ENCODE measurements at regions not wholly inside any gene's neighbourhood (a gene's known extent, or its start where the extent isn't known, plus 50 kb on each side); places are given as distances from the start of the nearest gene placed in this dataset.
"Not testable (repeated sequence)": the region's sequence is repeated elsewhere in the genome, so short reads cannot be mapped to it uniquely, and the experiment has no call there.

- DNase-seq, result no peak
Measured at GRCh38 chr3:82498186-82498585, 736.7 kb upstream of the GBE1 start.

DNA sequence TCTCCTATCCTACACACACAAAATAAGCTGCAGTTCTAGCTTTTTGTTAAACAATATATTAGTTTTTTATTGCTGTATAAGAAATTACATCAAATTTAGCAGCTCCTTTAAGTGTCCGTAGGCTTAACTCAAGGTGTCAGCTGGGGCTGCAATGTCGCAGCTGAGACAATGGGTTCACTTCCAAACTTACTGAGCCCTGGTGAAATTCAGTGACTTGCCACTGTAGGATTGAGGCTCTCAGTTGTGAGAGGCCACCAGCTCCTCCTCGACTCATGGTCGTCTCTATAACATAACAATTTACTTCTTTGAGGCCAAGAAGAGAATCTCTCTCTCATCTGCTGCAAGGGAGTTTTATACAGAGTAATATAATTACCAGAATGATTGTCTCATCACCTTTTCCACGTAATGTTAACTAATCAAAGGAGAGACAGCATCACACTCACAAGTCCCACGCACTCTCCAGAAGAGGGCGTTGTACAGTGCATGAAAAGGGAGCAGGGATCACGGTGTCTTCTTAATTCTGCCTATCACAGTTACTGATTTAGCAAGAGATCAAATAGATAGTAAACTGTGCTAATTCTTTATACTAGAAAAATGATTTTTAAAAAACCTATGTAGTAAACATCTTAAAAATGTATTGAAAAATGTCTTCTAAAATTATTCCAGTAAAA is 735.6 kb upstream of the GBE1 start:
- DNase-seq, result no peak

DNA sequence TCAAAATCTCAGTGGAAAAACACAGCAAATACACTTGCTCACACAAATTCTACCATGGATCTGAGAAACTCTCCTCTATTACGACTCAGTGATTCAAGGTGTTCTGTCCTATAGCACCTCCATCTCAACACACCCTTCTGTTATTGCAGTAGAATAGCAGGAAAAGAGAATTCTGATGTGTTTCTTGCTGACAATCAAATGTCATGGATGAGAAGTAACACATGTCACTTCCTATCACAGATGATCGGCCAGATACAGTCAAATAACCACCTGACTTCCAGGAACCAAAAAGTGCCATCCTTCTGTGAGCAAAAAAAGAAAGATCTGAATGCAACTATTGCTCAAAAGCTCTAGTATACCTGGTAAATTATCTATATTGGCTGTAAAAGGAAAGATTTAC is 734.2 kb upstream of the GBE1 start:
- DNase-seq, result no peak

DNA sequence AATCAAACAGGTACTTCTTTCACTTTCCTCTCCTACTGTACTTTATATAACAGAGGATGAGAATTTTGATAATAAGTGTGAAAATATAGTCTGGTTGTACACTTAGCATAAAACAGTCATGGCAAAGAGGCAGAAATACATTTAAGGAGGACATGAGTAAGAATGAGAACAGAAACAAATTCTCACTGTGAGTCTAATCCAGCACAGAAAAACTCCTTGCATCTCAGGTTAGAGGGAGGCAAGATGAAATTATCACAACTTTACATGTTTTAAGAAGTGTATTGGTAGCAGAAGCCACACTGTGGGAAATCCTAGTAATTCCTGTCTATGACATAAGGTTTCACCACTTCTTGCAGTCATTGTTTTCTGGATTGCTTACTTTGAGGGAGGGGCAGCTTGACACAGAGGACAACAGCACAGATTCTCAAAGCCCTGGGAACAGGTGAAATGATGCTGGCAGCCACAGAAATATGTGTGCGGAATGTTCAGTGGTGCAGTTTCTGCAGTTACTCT is 733.6 kb upstream of the GBE1 start:
- DNase-seq, result no peak

- DNase-seq, result no peak
Measured at GRCh38 chr3:82493858-82494257, 732.4 kb upstream of the GBE1 start.

GRCh38 chr3:82475306-82475705 is 713.9 kb upstream of the GBE1 start:
- DNase-seq, result no peak

GRCh38 chr3:82474711-82475110 is 713.3 kb upstream of the GBE1 start:
- DNase-seq, result no peak

DNA sequence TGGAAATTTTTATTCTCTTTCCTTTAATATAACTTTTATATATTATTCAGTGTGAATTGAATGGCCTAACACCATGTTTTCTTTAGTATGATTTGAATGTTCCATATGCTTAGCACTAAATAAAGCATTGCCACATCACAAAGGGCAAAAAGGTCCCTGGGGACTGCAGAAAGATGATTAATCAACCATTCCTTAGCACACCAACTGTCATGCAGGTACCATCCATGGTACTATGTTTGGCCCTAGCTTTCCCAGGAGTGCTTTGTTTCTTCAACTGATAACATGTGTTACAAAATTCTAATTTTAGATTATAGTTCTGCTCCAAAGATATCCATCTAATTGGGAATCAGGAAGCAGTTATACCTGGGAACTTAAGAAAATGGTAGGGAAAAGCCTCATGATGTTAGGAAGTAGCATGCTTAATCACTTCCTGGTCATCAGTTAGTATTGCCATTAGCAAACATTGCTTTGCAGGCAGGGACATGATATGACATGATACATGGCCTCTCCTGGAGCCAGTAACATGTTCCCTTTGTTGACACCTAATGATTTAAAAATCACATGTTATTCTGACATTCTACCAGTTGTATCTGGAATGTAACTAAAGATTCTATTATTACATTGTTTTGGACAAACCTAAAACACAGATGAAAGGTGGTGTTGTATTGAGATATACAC is 712.6 kb upstream of the GBE1 start:
- DNase-seq, result no peak

DNA sequence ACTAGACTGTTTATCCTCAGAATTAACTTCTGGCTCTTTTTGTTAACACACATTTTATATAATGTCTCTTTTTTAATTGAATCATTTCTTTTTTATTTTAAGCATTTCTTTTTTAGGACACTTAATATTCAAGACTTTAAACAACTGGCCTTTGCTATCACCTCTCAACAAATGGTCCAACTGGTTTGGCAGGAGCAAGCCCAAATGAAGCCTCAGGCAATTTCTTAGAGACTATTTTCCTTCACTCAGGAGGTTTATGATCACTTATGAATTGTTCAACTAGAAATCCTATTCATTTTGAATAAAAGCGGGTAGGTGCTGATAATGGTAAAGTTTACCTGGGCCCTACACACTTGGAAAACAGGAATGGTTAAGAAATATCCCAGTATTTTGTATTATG is 705.6 kb upstream of the GBE1 start:
- no peak for DNase-seq

DNA sequence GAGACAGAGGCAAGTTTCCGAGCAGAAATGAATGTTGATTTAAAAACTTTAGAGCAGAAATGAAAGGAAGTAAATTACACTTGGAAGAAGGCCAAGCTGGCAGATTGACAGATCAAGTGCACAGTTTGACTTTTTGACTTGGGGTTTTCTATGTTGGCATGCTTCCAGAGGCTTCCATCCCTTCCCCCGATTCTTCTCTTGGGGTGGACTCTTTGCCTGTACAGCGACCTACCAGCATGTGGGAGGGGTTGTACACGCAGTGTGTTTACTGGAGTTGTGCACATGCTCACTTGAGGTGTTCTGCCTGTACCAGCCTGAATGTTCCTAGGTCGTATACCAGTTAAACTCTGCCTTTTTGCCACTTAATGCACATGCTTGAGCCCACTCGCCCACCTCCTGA is 701.5 kb upstream of the GBE1 start:
- no peak for DNase-seq

- no peak for DNase-seq
Measured at GRCh38 chr3:82461049-82461889, 699.8 kb upstream of the GBE1 start.

DNA sequence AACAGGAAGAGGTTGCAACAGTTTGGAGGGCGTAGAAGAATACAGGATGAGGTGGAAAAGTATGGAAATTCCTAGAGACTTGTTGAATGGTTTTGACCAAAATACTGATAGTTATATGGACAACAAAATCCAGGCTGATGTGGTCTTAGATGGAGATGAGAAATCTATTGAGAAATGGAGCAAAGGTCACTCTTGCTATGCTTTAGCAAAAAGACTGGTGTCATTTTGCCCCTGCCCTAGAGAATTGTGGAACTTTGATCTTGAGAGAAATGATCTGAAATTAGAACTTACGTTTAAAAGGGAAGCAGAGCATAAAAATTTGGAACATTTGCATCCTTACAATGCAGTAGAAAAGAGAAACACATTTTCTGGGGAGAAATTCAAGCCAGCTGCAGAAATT is 686.9 kb upstream of the GBE1 start:
- peak; percentile 19 for DNase-seq

DNA sequence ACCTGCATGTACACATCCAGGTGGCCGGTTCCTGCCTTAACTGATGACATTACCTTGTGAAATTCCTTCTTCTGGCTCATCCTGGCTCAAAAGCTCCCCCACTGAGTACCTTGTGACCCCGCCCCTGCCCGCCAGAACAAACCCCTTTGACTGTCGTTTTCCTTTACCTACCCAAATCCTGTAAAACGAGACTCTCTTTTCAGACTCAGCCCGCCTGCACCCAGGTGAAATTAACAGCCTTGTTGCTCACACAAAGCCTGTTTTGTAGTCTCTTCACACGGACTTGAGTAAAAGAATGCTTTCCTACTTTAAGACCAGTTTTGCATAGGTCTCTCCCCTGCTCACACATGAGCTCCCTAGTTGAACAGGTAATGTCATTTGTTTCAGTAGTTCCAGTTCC is 667.4 kb upstream of the GBE1 start:
- not testable (repeated sequence) for DNase-seq

DNA sequence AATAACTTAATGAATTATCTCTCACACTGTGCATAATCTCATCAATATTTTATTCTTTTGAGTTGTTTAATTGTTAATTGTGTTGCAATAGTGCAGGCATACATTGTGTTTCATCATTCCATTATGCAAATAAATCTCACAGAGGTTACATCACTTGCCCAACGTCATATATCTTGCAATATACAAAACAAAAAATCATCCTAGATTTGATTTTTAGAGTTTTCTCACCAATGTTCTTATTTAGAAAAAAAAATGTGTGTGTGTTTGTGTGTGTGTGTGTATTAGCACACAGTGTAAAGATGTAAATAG is 662.5 kb upstream of the GBE1 start:
- no peak for DNase-seq

DNA sequence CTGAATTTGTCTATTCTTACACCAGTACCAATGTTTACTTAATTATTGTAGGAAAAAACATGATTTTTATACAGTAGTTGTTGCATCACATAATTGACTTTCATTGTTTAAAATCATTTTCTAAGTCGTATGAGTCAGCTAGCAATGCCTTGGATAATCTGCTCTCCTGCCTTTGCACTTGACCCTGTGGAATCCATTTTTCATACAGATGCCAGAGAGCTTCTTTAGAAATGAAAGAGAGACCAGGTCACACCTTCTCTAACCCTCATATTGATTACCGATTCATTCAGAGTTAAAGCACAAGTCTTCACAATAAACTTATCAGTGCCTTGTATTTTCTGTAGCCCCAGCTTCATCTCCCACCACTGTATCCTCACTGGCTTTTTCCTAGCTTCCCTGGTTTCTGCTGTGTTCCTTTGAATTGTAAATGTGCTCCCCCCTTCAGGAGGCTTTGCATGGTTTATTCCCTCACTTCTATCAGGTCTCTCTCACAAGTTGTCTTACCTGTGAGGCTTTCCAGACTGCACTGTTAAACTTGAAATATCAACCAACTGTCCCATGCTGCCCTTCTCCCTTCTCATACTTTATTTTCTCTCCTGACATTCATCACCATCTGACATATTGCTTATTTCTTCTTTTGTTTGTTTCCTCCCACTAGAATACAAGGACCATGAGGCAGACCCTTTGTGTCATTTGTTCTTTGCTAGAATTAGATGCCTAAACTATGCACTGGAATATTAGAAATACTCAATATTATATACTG is 662.0 kb upstream of the GBE1 start:
- no peak for DNase-seq

GRCh38 chr3:82416830-82417229 is 655.4 kb upstream of the GBE1 start:
- no peak for DNase-seq

DNA sequence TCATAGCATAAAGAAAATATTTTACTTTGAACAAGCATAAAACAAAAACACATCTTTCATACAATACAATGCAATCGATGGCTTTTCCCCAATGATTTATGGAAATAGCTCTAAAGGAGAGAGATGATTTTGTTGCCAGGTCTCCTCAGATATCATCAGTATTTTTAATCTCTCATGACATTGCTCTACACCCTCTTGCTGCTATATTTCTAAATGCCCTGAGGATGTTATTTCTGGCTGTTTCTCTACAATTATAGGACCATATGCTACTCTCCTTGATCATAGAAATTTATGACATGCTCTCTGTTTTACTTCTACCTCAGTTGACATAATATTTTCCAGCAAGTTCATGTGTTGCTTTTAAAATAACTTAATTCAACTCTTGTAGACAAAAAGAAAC is 654.9 kb upstream of the GBE1 start:
- DNase-seq, result no peak

- no peak for DNase-seq
Measured at GRCh38 chr3:82413171-82413570, 651.7 kb upstream of the GBE1 start.

GRCh38 chr3:82410366-82410765 is 648.9 kb upstream of the GBE1 start:
- no peak for DNase-seq

DNA sequence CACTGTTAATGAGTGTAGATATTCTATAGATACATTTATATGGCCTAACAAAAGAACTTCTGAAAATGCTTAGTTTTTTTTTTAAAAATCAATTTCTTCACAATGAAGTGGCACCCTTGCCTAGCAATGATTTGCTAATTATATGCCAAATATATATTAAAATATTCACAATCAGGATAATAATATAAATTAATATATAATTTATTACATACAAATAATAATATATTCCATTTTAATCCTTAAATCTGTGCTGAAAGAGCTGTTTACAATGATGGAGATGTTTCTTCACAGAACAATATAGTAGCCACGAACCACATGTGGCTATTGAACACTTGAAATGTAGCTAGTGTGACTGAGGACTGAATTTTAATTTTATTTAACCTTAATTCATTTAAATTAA is 648.4 kb upstream of the GBE1 start:
- no peak for DNase-seq

GRCh38 chr3:82392203-82392775 is 630.8 kb upstream of the GBE1 start:
- DNase-seq, result no peak

DNA sequence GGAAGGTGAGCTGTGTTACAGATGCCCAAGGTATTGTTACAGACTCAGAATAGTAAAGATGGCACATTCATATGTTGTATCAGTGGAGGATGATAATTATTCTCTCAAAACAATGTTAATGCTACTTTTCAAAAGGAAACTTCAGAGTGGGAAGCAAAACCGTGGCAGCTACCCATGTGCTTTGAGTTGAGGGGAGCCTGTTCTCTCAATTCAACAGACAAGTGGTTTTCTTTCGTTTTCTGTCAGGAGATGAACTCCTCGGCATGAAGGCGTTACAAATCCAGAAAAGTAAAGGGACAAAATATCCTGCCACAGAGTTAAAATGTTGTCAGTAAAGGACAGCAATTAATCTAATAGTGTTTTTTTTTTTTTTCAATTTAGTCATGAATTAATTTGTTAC is 629.4 kb upstream of the GBE1 start:
- no peak for DNase-seq

Measured in skin of body (tissue), 1 donor.